GM19452 (cell line): ENCODE measurements at regions not wholly inside any gene's neighbourhood (a gene's known extent, or its start where the extent isn't known, plus 50 kb on each side); places are given as distances from the start of the nearest gene placed in this dataset.

ENCODE experiments used
- ATAC-seq: cut with Tn5 transposase; IDR thresholded peaks from one replicate; pipeline ENCODE4 v1.9.1; 2021; ENCODE audit not compliant: unreplicated experiment

DNA sequence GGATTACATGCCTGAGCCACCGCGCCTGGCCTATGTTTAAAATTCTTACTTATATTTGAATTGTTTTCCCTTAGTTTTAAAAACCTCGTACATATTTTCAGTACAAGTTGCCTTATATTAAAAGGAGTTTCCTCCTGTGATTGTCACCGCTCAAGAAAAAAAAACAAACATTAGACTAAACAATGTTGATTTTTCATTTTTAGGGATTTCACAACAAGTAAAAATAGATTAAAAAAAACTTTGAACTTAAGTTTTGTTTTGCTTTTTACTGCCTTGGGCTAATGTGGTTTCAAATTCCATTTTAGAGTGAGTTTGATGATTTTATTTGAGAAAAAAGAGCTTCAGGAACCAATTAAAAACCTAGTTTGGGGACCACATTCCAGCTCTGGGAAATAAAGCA lies 1196.6 kb upstream of the CDH18 start:
- no peak for ATAC-seq

DNA sequence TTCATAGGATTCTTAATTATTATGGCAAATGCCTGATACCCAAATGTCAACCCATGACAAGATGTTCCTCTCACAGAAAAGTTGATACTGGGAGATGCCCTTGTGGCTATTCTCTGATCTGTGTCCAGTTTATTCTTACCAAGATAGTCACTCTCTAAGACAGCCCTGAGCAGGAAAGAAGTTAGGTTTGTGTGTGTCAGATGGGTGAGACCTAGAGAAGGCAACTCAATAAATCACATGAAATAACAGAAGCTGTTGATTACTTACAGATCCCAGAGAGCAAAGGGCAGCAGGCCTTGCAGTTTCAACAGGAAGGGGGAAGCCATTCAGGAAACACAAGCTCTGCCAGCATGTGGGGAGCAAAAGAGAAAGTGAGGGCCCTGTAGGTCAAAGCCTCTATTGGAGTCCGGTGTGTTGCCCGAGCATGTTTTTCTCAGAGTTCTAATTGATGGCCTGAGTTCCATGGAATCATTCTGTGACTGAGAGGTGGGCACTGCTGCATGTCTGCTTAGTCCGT lies 1193.7 kb upstream of the CDH18 start:
- ATAC-seq, result no peak

DNA sequence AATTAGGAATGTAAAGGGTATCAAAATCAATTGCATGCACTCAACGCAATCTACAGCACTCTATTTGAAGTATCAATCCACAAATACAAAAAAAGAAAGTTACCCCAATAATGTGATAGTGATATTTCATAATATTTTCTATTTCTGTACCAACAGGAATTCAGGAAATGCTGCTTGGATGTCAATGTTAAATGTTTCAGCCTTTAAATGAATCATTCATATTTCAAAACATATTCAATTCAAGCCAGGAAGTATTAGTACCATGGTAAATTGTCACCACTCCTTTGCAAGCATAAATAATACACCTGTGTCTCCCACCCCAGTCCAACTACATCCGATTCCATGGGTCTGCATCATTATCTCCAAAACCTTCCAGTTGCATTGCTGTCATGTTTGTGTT lies 1185.5 kb upstream of the CDH18 start:
- no peak for ATAC-seq

DNA sequence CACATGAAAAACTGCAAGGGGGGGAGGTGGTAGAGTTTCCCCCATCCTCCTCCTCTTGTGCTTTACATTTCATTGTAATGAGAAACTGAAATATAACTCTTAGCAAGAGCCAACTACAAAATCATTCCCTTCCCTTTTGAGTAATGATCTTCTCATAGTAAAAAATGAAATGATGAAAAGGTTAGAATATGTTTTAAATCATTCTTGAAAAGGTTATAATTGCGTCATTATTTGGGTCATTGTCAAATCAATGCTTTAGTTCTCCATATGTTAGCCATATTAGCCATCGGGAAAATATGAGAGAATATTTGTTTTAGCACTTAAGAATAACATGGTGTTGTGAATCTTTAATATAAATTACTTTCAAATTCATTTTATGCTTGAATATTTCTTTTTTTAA lies 1185.0 kb upstream of the CDH18 start:
- ATAC-seq, result no peak

DNA sequence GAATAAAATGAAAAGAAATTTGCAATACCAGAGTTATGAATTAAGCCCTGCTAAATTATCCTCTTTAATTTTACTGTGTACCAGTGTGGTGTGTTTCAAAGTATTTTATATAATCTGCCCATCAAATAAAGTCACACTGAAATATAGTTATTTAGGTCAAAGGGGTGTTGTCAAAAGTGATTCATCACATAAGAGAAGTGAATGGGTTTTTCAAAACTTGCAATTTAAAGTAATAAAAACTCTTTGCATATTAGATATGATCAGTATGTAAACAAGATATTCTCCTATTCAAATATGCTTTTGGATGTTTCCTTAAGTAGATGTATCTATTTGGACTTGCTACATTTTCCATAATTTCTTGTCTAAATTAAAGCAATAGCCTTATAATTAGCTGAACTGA lies 1183.0 kb upstream of the CDH18 start:
- ATAC-seq, result no peak

DNA sequence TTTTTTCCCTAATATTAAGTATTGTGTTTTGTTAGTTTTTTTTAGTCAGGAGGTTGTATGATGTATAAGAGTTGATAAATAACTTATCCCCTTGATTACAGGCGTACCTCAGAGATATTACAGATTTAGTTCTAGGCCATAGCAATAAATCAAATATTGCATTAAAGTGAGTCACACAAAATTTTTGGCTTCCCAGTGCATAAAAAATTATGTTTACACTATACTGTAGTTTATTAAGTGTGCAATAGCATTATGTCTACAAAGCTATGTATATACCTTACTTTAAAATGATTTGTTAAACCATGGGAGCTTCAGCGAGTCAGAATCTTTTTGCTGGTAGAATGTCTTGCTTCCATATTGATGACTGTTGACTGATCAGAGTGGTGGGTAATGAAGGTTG lies 1180.6 kb upstream of the CDH18 start:
- ATAC-seq, result no peak

DNA sequence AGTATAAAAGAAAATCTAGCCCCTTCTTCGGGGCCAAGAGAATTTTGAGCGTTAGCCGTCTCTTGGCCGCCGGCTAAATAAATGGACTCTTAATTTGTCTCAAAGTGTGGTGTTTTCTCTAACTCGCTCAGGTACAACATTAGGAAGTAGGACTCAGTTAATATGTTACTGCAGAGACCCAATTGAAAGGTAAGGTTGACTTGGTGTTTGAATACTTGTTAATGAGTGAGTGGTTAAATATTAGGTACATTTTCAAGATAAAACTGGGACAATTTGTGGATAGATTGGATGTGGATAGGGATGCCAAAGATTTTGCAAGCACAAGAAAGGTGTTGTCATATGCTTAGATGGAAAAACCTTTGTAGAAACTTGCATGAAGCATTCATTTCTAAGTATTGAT lies 1177.3 kb upstream of the CDH18 start:
- ATAC-seq, result no peak

DNA sequence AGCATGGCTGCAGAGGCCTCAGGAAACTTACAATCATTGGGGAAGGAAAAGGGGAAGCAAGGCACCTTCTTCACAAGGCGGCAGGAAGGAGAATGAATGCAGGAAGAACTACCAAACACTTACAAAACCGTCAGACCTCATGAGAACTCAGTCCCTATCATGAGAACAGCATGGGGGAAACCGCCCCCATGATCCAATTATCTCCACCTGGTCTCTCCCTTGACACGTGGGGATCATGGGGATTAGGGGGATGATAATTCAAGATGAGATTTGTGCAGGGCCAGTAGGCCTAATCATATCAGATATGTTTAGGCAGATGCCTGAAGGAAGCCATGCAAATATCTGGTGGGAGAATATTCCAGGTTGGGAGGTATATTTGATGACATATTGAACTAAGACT lies 1176.4 kb upstream of the CDH18 start:
- ATAC-seq, result no peak

DNA sequence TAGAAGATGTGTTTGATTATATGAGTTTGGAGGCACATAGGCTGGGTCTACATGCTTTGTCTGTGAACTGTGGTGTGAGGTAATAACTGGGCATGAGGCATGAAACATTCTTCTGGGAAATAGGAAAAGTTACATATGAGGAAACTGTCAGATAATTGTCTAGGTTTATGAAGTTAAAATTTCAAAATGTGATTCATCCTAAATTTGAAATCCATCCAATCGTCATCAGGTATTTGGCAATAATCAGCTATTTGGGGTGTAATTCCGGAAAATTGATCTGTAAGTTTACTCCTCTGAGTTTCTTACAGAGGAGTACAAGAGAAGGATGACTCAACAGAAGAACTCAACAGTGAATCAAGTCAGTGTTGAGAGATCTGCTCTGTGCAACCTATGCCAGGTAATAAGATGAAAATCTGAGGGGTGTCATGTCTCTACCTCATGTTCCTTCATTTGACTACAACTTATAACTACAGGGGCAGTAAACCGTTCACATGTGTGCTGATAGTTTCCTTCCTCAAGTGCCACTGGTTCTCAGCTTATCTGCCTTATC lies 1171.6 kb upstream of the CDH18 start:
- ATAC-seq, result no peak

DNA sequence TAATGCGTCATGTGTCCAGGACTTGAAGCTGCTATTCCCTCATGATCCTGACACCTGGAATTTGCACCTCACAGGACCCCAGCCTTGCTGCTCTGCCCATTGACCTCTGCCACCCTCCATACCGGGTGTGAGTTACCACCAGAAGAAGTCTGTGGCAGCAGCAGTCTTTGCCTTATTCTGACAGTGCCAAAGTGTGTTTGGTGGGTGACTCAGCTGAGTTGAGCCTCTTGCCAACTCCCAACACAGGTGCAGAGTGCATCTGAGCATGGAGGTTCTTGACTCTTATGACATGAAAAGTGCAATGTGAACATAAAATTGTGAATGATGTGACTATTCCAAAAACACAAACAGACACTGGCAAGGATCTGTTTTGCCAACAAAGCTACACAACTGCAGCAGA lies 1166.5 kb upstream of the CDH18 start:
- ATAC-seq, result no peak

DNA sequence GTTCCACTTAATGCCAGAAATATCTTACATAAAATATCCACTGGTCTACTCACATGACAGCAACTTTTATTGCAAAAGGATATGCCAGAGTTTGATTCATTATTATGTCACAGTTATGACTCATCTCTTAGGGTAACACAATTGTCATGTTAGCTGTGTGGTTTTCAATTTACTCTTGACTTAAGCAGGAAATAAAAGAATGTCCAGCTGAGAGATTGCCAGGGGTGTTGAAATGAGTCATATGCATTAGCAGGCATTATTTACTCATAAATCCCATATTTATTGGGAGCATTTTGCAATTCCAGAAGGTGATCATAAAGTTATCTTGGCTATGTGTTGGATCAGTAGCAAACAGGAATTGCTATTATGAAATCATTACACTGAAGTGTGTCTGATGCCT lies 1164.6 kb upstream of the CDH18 start:
- no peak for ATAC-seq

DNA sequence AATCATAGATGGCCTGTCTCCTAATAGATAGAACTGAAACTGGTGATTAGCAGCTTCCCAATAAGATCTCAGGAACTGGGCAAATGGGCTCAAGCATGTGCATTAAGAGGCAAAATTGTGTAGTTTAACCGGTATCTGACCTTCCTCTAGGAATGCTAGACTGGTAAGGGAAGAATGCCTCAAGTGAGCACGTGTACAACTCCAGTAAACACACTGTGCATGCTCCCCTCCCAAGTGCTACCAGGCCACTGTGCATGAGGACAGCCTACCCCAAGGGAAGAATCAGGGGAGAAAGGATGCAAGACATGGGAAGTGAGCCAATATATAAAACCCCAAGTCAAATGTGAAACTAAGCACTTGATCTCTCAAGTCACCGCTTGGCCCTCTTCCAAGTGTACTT lies 1157.4 kb upstream of the CDH18 start:
- no peak for ATAC-seq

DNA sequence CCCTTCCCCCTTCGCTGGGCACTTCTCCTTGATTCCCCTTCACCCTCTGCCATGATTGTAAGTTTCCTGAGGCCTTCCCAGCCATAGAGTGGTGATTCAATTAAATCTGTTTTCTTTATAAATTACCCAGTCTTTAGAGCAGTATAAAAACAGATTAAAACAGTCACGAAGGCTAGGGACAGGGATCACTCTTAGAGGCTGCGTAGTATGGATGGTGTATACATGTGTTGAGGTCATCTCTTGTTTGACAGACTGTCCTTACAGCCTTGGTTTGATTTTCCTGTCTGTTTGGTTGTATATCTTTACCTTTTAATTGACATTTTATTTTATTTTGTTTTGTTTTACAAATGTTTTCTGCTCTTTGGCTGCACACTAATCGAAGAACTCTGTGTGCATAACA lies 1155.7 kb upstream of the CDH18 start:
- ATAC-seq, result no peak

DNA sequence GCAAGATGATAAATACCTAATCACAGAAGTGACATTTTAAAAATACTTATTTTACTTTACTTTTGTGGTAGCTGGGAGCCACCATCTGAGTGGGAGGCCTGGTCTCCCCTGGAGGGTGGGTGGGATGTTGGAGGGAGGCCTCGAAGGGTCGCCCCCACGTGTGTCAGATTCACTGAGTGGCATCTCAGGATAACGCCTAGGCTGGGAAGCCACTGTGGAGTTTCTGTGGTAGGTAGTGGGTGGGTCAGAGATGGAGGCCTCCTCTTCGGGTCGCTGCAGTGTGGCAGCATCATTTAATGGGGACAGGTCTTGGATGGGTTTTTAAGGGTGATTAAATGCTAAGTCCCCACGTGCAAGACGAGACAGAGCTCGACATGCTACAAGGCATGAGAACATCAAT lies 1154.8 kb upstream of the CDH18 start:
- no peak for ATAC-seq

DNA sequence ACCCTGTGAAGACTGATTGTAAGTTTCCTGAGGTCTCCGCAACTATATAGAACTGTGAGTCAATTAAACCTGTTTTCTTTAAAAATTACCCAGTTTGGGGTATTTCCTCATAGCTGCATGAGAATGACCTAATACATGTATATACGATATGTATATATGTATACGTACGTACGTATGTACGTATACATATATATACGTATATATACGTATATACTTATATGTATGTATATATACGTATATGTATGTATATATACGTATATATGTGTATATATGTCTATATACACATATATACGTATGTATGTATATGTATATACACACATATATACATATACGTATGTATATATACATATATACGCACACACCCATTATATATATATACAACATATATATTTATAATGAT lies 1153.0 kb upstream of the CDH18 start:
- no peak for ATAC-seq

DNA sequence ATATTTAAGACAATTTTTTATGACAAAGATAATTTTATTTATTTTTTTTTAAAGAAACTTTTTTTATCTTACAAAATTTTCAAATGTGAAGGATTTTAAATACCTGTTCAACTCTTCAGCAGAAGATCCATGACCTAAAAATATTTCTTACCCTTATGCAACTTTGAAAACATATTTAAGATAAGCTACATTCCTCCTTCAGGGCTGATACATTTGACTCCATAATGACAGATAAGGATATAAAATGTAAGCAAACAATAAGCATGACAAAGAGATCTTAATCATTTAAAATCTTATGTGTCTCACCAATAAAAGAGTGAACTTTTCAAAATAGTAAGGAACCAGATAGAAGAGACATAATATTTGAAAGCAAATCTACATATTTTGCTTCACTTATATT lies 1138.2 kb upstream of the CDH18 start:
- ATAC-seq, result no peak

DNA sequence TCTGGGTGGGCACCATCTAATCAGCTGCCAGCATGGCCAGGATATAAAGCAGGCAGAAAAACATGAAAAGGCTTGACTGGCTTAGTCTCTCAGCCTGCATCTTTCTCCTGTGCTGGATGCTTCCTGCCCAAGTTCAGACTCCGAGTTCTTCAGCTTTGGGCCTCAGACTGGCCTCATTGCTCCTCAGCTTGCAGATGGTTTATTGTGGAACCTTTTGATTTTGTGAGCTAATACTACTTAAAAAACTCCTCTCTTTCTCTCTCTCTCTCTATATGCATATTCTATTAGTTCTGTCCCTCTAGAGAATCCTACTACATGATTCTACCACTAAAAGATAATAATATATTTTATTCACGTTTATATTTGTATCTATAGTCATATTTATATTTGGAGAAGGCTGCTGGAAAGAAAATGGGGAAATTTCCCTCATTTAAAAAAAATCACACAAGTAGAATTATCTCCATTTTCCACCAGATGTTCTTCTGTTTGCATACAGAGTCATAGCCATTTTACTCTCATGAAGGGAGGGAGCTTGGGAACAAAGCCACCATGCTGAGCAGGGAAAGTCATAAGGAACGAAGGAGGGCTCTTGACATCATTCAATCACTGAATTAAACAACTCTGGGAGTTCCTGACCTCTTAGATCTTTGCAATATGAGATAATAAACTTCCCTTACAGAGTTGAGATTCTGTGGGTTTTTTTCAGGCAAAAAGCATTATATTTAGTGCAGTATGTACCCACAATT lies 1137.4 kb upstream of the CDH18 start:
- ATAC-seq, result no peak

DNA sequence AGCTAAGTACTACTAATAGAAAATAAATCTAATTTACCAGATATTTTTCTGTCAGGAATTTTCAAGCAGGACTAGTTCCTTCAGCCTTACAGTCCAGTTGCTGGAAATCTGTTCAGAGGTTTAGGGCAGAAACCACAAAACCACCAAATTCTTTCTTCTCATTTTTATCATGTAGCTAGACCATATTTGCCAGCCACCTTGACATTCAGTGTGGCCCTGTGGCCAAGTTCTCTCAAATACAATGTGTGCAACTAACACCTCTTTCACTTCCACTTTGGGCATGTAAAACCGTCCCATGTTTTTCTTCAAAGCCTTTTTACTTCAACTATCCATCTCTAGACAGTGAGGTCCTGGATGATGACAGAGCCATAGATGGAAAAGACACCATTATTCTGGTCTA lies 1133.2 kb upstream of the CDH18 start:
- ATAC-seq, result no peak

DNA sequence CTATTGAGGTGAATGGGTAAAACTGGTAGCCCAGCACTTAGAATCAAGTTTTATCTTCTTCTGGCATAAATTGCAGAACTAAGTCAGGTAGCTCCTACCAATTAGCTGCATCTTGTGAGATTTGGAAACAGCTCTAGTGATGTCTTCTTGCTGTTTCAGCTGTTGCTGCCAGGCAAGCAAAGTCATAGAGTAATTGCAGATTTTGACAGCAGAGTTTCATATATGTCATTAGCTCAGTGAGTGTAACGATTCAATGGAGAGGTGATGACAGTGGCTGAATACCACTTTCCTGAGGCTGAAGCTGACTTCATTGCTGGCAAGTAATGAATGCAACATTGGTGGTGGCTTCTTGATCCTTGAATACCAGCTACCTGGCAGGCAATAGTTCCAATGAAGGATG lies 1109.7 kb upstream of the CDH18 start:
- ATAC-seq, result no peak

DNA sequence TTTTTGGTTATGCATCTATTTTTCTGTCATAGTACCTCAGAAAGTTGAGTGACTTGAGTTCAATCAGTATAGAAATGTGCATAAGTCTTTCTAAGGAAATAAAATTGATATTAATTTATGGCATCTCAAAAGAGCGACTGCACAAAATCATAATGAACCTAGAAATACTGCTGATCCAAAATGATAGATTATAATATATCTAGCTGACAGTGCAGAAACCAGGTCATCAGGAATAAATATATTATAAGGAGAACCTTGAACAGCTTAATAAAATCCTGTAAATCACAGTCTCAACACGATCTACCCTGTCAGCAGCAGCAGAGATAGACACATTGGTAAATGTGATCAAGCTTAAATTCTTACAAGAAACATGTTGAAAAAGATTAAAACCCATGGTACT lies 1106.6 kb upstream of the CDH18 start:
- ATAC-seq, result no peak

DNA sequence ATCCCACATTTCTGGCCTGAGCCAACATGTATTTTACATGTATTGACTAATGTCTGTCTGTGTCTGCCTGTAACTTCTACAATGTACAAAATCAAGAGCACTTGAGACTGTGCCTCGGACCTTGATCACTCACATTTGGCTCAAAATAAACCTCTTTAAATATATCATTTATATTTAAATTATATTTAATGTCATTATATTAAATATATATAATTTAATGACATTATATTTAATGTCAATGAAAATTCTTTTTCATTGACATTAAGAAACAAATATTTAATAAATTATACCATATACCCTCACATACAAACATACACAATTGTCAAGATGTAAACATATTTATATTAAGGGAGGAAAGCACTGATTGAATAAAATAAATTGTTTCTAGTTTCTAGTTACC lies 1099.8 kb upstream of the CDH18 start:
- ATAC-seq, result no peak

DNA sequence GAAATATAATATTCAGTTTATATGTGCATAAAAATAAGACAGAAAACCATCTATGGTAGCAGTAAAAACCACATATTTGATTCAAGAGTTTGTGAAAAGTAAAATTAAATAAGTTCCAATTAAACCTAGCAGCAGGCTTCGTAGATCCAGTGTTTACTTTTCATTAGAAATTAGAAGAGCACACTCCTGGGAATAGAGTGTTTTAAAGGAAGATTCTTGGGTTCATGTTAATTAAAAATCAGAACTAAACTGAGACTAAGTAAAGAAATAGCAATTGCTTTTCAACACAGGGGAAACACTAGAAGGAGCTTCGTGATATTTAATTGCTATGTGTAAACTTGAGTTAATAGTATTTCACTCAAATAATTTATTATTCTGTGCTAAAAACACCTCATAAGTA lies 1097.8 kb upstream of the CDH18 start:
- no peak for ATAC-seq

DNA sequence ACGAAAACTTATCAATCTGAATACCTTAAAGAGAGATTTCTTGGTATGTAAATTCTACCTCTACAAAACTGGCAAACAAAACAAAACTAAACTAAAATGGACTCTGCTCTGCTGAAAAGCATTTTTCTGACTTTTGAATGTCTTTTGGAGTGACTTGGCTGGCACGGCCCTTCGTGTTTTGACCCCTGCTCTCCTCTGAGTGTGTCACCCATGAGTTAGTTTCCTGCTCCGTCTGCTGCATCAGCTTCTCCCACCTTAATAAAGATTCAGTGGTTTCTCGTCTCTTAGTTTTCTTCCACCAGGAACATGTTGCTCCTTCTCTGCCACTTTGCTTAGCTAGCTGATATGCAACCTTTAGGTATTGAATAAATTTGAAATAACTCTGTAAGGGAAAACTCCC lies 1084.0 kb upstream of the CDH18 start:
- no peak for ATAC-seq
